NB4 (cell line): ENCODE measurements at regions not wholly inside any gene's neighbourhood (a gene's known extent, or its start where the extent isn't known, plus 50 kb on each side); places are given as distances from the start of the nearest gene placed in this dataset.

Experiments
- CTCF ChIP-seq: IDR thresholded peaks from one replicate; pipeline ENCODE4 v1.5.1; 2012; ENCODE audit warnings: low read depth, low read length
- POLR2A ChIP-seq: IDR thresholded peaks from 2 replicates; pipeline ENCODE4 v1.6.1; 2011; ENCODE audit warnings: mild to moderate bottlenecking; ENCODE audit not compliant: insufficient read length; ENCODE audit errors: extremely low read depth

GRCh38 chrX:99033226-99033901 lies 1376.7 kb downstream of the PCDH19 start:
- TF ChIP-seq CTCF: no peak
- no peak for TF ChIP-seq POLR2A
